Esophagus squamous epithelium (tissue), 4 donors: ENCODE measurements at regions not wholly inside any gene's neighbourhood (a gene's known extent, or its start where the extent isn't known, plus 50 kb on each side); places are given as distances from the start of the nearest gene placed in this dataset.

Experiments used
- POLR2A ChIP-seq, 4 donors: fragments of 450-650 bp; IDR thresholded peaks; one replicate each; pipeline ENCODE4 v1.6.1; 2017; ENCODE audit warnings: antibody characterized with exemption in 4 of 4, mild to moderate bottlenecking in 4 of 4, moderate library complexity in 3 of 4
- TF ChIP-seq, protein P1 (sequence below), 6 experiments: fragments of 450-650 bp in 4 of 6; fragments of 200-600 bp in 2 of 6; sonication (generic) in 2 of 6; IDR thresholded peaks; one replicate each; pipeline ENCODE4 v1.5.1; 2016 to 2019; ENCODE audit warnings: antibody characterized with exemption in 6 of 6, mild to moderate bottlenecking in 4 of 6, moderate library complexity in 4 of 6

DNA sequence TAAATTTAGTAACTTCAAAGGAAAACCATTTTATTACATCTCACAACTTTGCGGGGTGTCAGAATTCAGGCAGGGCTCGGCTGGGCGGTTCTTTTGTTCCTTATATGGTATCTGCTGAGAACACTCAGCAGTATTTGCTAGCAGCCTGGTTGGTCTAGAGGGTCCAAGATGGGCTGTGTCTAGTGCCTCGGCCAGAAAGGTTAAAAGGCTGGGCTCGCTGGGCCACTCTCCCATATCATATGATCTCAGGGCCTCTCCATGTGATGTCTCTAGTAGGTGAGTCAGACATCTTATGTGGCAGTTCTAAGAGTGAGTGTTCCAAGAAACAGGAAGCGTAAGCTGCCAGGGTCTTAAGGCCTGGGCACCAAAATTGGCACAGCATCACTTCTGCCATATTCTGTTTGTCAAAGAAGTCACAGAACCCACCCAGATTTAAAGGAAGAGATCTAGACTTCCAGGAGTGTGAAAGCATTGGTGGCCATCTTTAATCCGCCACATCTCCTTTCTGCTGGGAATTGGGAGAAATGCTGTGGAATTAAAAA lies 100.9 kb upstream of the ATP6AP2 start:
- TF ChIP-seq, protein P1, sequence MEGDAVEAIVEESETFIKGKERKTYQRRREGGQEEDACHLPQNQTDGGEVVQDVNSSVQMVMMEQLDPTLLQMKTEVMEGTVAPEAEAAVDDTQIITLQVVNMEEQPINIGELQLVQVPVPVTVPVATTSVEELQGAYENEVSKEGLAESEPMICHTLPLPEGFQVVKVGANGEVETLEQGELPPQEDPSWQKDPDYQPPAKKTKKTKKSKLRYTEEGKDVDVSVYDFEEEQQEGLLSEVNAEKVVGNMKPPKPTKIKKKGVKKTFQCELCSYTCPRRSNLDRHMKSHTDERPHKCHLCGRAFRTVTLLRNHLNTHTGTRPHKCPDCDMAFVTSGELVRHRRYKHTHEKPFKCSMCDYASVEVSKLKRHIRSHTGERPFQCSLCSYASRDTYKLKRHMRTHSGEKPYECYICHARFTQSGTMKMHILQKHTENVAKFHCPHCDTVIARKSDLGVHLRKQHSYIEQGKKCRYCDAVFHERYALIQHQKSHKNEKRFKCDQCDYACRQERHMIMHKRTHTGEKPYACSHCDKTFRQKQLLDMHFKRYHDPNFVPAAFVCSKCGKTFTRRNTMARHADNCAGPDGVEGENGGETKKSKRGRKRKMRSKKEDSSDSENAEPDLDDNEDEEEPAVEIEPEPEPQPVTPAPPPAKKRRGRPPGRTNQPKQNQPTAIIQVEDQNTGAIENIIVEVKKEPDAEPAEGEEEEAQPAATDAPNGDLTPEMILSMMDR (IDR thresholded peaks at IDR 0.05) = no peak
- TF ChIP-seq POLR2A (IDR thresholded peaks at IDR 0.05) = no peak
